ENCODE measurements at regions not wholly inside any gene's neighbourhood (a gene's known extent, or its start where the extent isn't known, plus 50 kb on each side); places are given as distances from the start of the nearest gene placed in this dataset.

- Histone ChIP-seq H3K4me1 (ENCODE audit: control insufficient read depth in 2 of 2, insufficient read depth in 2 of 2, low read length in 2 of 2) (no peaks in the 10 kb centered on the region), H3K9me3 (ENCODE audit: control insufficient read depth in 2 of 2, low read length in 2 of 2) (peaks cover 0 to 6% of the 10 kb centered on the region in 2 donors), H3K4me3 (ENCODE audit: low read length in 2 of 2) (no peak overlapping the region), H3K27ac (ENCODE audit: low read depth in 2 of 2, low read length in 2 of 2) (no peak overlapping the region), H3K36me3 (ENCODE audit: control insufficient read depth in 2 of 2, insufficient read depth in 2 of 2, low read length in 2 of 2) (no peaks in the 10 kb centered on the region), H3K27me3 (ENCODE audit: control insufficient read depth in 2 of 2, insufficient read depth in 2 of 2, low read length in 2 of 2) (no peaks in the 10 kb centered on the region), H3K9ac (ENCODE audit: low read depth in 1 of 2, low read length in 2 of 2) (no peak overlapping the region)
Observed at GRCh38 chr4:151948351-151949016, 187.7 kb upstream of the GATB start.

DNA sequence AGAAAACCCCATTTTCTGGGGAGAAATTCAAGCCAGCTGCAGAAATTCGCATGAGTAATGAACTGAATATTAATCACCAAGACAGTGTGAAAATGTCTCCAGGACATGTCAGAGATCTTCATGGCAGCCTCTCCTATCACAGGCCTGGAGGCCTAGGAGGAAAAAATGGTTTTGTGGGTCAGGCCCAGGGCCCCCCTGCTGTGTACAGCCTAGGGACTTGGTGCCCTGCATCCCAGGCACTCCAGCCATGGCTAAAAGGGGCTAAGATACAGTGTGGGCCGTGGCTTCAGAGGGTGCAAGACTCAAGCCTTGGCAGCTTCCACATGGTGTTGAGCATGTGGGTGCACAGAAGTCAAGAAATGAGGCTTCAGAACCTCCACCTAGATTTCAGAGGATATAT is 185.9 kb upstream of the GATB start:
- H3K9me3 ChIP-seq (ENCODE audit: control insufficient read depth in 2 of 2, low read length in 2 of 2) = peaks cover 0 to 6% of the 10 kb centered on the region in 2 donors
- no peak overlapping the region for H3K27ac ChIP-seq (ENCODE audit: low read depth in 2 of 2, low read length in 2 of 2)
- H3K4me3 ChIP-seq (ENCODE audit: low read length in 2 of 2) = no peak overlapping the region
- H3K9ac ChIP-seq (ENCODE audit: low read depth in 1 of 2, low read length in 2 of 2) = no peak overlapping the region
- H3K4me1 ChIP-seq (ENCODE audit: control insufficient read depth in 2 of 2, insufficient read depth in 2 of 2, low read length in 2 of 2) = no peaks in the 10 kb centered on the region
- H3K36me3 ChIP-seq (ENCODE audit: control insufficient read depth in 2 of 2, insufficient read depth in 2 of 2, low read length in 2 of 2) = no peaks in the 10 kb centered on the region
- no peaks in the 10 kb centered on the region for H3K27me3 ChIP-seq (ENCODE audit: control insufficient read depth in 2 of 2, insufficient read depth in 2 of 2, low read length in 2 of 2)

GRCh38 chr4:151942971-151943370 is 182.2 kb upstream of the GATB start:
- Histone ChIP-seq H3K4me1 (ENCODE audit: control insufficient read depth in 2 of 2, insufficient read depth in 2 of 2, low read length in 2 of 2) (no peaks in the 10 kb centered on the region), H3K9ac (ENCODE audit: low read depth in 1 of 2, low read length in 2 of 2) (no peak overlapping the region), H3K27me3 (ENCODE audit: control insufficient read depth in 2 of 2, insufficient read depth in 2 of 2, low read length in 2 of 2) (no peaks in the 10 kb centered on the region), H3K36me3 (ENCODE audit: control insufficient read depth in 2 of 2, insufficient read depth in 2 of 2, low read length in 2 of 2) (no peaks in the 10 kb centered on the region), H3K9me3 (ENCODE audit: control insufficient read depth in 2 of 2, low read length in 2 of 2) (peaks cover 0 to 6% of the 10 kb centered on the region in 2 donors), H3K4me3 (ENCODE audit: low read length in 2 of 2) (no peak overlapping the region), H3K27ac (ENCODE audit: low read depth in 2 of 2, low read length in 2 of 2) (no peak overlapping the region)

DNA sequence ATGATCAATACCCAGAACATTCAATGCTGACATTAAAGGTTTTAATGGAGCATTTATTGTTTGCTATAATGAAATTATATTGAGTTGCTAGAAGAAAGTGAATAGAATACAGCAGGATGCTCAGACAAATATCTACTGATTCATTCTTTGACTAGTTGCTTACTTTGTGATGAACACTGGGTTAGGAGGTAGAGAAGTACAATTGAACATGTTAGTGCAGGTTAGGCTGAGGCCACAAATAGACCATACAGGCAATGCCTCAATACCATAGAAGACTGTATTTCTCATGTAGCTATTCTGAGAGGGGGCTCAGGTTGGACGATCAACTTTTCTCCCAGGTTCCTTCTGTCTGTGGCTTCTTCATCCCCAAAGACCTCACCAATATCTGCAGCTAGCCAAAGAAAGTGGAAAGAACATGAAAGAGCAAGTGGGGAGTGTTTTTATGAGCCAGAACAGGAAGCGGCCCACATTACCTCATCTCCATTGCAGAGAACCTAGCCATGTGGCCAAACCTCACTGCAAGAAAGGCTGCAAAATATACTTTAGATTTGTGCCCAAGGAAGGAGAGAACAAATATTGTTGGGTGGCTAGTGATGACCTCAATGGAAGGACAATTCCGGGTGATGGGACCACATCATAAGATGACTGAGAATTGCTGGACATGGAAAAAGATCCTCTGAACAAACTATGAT is 180.3 kb upstream of the GATB start:
- no peaks in the 10 kb centered on the region for H3K4me1 ChIP-seq (ENCODE audit: control insufficient read depth in 2 of 2, insufficient read depth in 2 of 2, low read length in 2 of 2)
- H3K27me3 ChIP-seq (ENCODE audit: control insufficient read depth in 2 of 2, insufficient read depth in 2 of 2, low read length in 2 of 2) = no peaks in the 10 kb centered on the region
- no peak overlapping the region for H3K9ac ChIP-seq (ENCODE audit: low read depth in 1 of 2, low read length in 2 of 2)
- H3K27ac ChIP-seq (ENCODE audit: low read depth in 2 of 2, low read length in 2 of 2) = no peak overlapping the region
- H3K9me3 ChIP-seq (ENCODE audit: control insufficient read depth in 2 of 2, low read length in 2 of 2) = peaks cover 0 to 3% of the 10 kb centered on the region in 2 donors
- H3K36me3 ChIP-seq (ENCODE audit: control insufficient read depth in 2 of 2, insufficient read depth in 2 of 2, low read length in 2 of 2) = no peaks in the 10 kb centered on the region
- no peak overlapping the region for H3K4me3 ChIP-seq (ENCODE audit: low read length in 2 of 2)

- Histone ChIP-seq H3K9ac (ENCODE audit: low read depth in 1 of 2, low read length in 2 of 2) (no peak overlapping the region), H3K4me1 (ENCODE audit: control insufficient read depth in 2 of 2, insufficient read depth in 2 of 2, low read length in 2 of 2) (no peaks in the 10 kb centered on the region), H3K4me3 (ENCODE audit: low read length in 2 of 2) (no peak overlapping the region), H3K9me3 (ENCODE audit: control insufficient read depth in 2 of 2, low read length in 2 of 2) (no peaks in the 10 kb centered on the region), H3K27ac (ENCODE audit: low read depth in 2 of 2, low read length in 2 of 2) (no peak overlapping the region), H3K36me3 (ENCODE audit: control insufficient read depth in 2 of 2, insufficient read depth in 2 of 2, low read length in 2 of 2) (no peaks in the 10 kb centered on the region), H3K27me3 (ENCODE audit: control insufficient read depth in 2 of 2, insufficient read depth in 2 of 2, low read length in 2 of 2) (no peaks in the 10 kb centered on the region)
Observed at GRCh38 chr4:151940291-151940690, 179.5 kb upstream of the GATB start.

DNA sequence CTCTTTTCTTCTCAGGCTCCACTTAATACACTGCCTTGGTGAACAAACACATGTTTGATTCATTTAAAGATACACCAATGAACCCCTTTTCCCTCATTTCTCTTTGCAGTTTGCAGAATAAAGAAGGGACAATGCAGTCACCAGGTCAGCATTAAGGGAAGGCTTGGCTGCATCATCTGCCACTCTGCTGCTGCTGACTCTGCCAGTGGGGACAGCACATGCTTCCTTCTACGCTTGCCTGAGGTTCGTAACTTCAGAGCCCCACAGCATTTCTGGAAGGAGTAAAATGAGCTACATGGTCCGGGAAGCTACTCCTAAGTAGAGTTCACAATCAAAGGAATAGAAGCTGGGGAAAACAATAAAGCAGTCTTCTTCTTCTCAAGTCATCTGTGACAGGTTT is 178.9 kb upstream of the GATB start:
- no peaks in the 10 kb centered on the region for H3K36me3 ChIP-seq (ENCODE audit: control insufficient read depth in 2 of 2, insufficient read depth in 2 of 2, low read length in 2 of 2)
- H3K9ac ChIP-seq (ENCODE audit: low read depth in 1 of 2, low read length in 2 of 2) = no peak overlapping the region
- no peak overlapping the region for H3K27ac ChIP-seq (ENCODE audit: low read depth in 2 of 2, low read length in 2 of 2)
- no peaks in the 10 kb centered on the region for H3K4me1 ChIP-seq (ENCODE audit: control insufficient read depth in 2 of 2, insufficient read depth in 2 of 2, low read length in 2 of 2)
- no peaks in the 10 kb centered on the region for H3K9me3 ChIP-seq (ENCODE audit: control insufficient read depth in 2 of 2, low read length in 2 of 2)
- no peaks in the 10 kb centered on the region for H3K27me3 ChIP-seq (ENCODE audit: control insufficient read depth in 2 of 2, insufficient read depth in 2 of 2, low read length in 2 of 2)
- H3K4me3 ChIP-seq (ENCODE audit: low read length in 2 of 2) = no peak overlapping the region

DNA sequence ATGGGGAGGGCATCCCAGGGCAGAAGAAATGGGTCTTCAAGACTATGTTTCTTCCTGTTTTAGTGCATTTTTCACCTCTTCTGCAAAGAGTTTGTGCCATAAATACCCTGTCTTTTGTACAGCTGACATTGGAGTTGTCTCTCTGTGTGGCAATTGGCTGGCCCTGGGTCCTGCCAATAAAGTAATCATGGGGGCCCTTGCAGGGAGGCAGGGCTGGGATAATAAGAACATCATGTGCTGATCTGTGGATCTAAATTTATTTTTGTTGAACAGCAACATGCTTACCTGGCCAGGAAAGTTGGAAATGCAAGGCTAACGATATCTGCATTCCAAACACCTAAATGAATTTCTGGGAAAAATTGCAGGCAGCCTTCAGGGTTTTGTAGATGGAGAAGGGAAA is 174.6 kb upstream of the GATB start:
- Histone ChIP-seq H3K27ac (ENCODE audit: low read depth in 2 of 2, low read length in 2 of 2) (no peak overlapping the region), H3K9me3 (ENCODE audit: control insufficient read depth in 2 of 2, low read length in 2 of 2) (no peaks in the 10 kb centered on the region), H3K4me3 (ENCODE audit: low read length in 2 of 2) (no peak overlapping the region), H3K36me3 (ENCODE audit: control insufficient read depth in 2 of 2, insufficient read depth in 2 of 2, low read length in 2 of 2) (no peaks in the 10 kb centered on the region), H3K9ac (ENCODE audit: low read depth in 1 of 2, low read length in 2 of 2) (no peak overlapping the region), H3K27me3 (ENCODE audit: control insufficient read depth in 2 of 2, insufficient read depth in 2 of 2, low read length in 2 of 2) (no peaks in the 10 kb centered on the region), H3K4me1 (ENCODE audit: control insufficient read depth in 2 of 2, insufficient read depth in 2 of 2, low read length in 2 of 2) (no peaks in the 10 kb centered on the region)

DNA sequence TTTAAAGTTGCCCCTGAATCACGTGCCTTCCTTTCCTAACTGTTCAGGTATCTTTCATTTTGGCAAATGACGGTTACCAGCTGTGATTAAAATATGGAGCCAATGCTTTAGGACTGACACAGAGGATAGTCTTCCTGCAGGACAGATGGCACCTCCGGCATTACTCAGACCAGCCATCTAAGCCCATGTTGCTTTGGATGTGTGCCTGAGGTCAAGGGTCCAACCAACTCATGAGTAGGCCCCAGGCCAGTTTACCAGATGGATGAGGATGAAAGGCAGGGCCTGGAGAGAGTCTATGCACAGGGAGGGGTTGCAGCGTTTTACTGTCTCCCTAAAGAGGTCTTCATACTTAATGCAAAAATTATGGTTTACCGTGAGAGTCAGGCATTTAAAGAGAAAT is 174.0 kb upstream of the GATB start:
- Histone ChIP-seq H3K36me3 (ENCODE audit: control insufficient read depth in 2 of 2, insufficient read depth in 2 of 2, low read length in 2 of 2) (no peaks in the 10 kb centered on the region), H3K4me1 (ENCODE audit: control insufficient read depth in 2 of 2, insufficient read depth in 2 of 2, low read length in 2 of 2) (no peaks in the 10 kb centered on the region), H3K27ac (ENCODE audit: low read depth in 2 of 2, low read length in 2 of 2) (no peak overlapping the region), H3K27me3 (ENCODE audit: control insufficient read depth in 2 of 2, insufficient read depth in 2 of 2, low read length in 2 of 2) (no peaks in the 10 kb centered on the region), H3K9me3 (ENCODE audit: control insufficient read depth in 2 of 2, low read length in 2 of 2) (no peaks in the 10 kb centered on the region), H3K9ac (ENCODE audit: low read depth in 1 of 2, low read length in 2 of 2) (no peak overlapping the region), H3K4me3 (ENCODE audit: low read length in 2 of 2) (no peak overlapping the region)

GRCh38 chr4:151933122-151933827 is 172.5 kb upstream of the GATB start:
- H3K27ac ChIP-seq (ENCODE audit: low read depth in 2 of 2, low read length in 2 of 2) = no peak overlapping the region
- no peaks in the 10 kb centered on the region for H3K27me3 ChIP-seq (ENCODE audit: control insufficient read depth in 2 of 2, insufficient read depth in 2 of 2, low read length in 2 of 2)
- H3K36me3 ChIP-seq (ENCODE audit: control insufficient read depth in 2 of 2, insufficient read depth in 2 of 2, low read length in 2 of 2) = no peaks in the 10 kb centered on the region
- no peak overlapping the region for H3K4me3 ChIP-seq (ENCODE audit: low read length in 2 of 2)
- H3K4me1 ChIP-seq (ENCODE audit: control insufficient read depth in 2 of 2, insufficient read depth in 2 of 2, low read length in 2 of 2) = no peaks in the 10 kb centered on the region
- no peaks in the 10 kb centered on the region for H3K9me3 ChIP-seq (ENCODE audit: control insufficient read depth in 2 of 2, low read length in 2 of 2)
- H3K9ac ChIP-seq (ENCODE audit: low read depth in 1 of 2, low read length in 2 of 2) = no peak overlapping the region

- H3K4me3 ChIP-seq (ENCODE audit: low read length in 2 of 2) = no peak overlapping the region
- no peaks in the 10 kb centered on the region for H3K9me3 ChIP-seq (ENCODE audit: control insufficient read depth in 2 of 2, low read length in 2 of 2)
- H3K9ac ChIP-seq (ENCODE audit: low read depth in 1 of 2, low read length in 2 of 2) = no peak overlapping the region
- no peak overlapping the region for H3K27ac ChIP-seq (ENCODE audit: low read depth in 2 of 2, low read length in 2 of 2)
- H3K36me3 ChIP-seq (ENCODE audit: control insufficient read depth in 2 of 2, insufficient read depth in 2 of 2, low read length in 2 of 2) = no peaks in the 10 kb centered on the region
- H3K4me1 ChIP-seq (ENCODE audit: control insufficient read depth in 2 of 2, insufficient read depth in 2 of 2, low read length in 2 of 2) = no peaks in the 10 kb centered on the region
- no peaks in the 10 kb centered on the region for H3K27me3 ChIP-seq (ENCODE audit: control insufficient read depth in 2 of 2, insufficient read depth in 2 of 2, low read length in 2 of 2)
Observed at GRCh38 chr4:151931563-151931962, 170.8 kb upstream of the GATB start.
